ENCODE measurements at regions not wholly inside any gene's neighbourhood (a gene's known extent, or its start where the extent isn't known, plus 50 kb on each side); places are given as distances from the start of the nearest gene placed in this dataset.
"Not testable (repeated sequence)": the region's sequence is repeated elsewhere in the genome, so short reads cannot be mapped to it uniquely, and the experiment has no call there.

- Histone ChIP-seq H3K27ac (no peak overlapping the region), H3K4me1 (ENCODE audit: low read depth) (no peaks in the 10 kb centered on the region), H3K9me3 (ENCODE audit: low read depth) (peaks cover 3% of the 10 kb centered on the region), H3K36me3 (no peaks in the 10 kb centered on the region), H3K27me3 (no peaks in the 10 kb centered on the region), H3K4me3 (no peak overlapping the region)
- DNase-seq (ENCODE audit: low read depth in 1 of 2, low spot score in 1 of 2): no peak
- TF ChIP-seq CTCF (IDR thresholded peaks at IDR 0.05; ENCODE audit: low read depth, low read length): no peak
Measured at GRCh38 chr13:58949646-58950045, 1214.1 kb downstream of the DIAPH3 start.

GRCh38 chr13:58950911-58951310, 1212.8 kb downstream of the DIAPH3 start:
- Histone ChIP-seq H3K27me3 (no peaks in the 10 kb centered on the region), H3K4me3 (no peak overlapping the region), H3K27ac (no peak overlapping the region), H3K36me3 (no peaks in the 10 kb centered on the region), H3K4me1 (ENCODE audit: low read depth) (no peaks in the 10 kb centered on the region), H3K9me3 (ENCODE audit: low read depth) (peaks cover 3% of the 10 kb centered on the region)
- TF ChIP-seq CTCF (IDR thresholded peaks at IDR 0.05; ENCODE audit: low read depth, low read length): no peak
- no peak for DNase-seq (ENCODE audit: low read depth in 1 of 2, low spot score in 1 of 2)

- H3K9me3 ChIP-seq (ENCODE audit: low read depth): peaks cover 3% of the 10 kb centered on the region
- no peak overlapping the region for H3K4me3 ChIP-seq
- H3K4me1 ChIP-seq (ENCODE audit: low read depth): no peaks in the 10 kb centered on the region
- no peak for DNase-seq (ENCODE audit: low read depth in 1 of 2, low spot score in 1 of 2)
- no peak for TF ChIP-seq CTCF (IDR thresholded peaks at IDR 0.05; ENCODE audit: low read depth, low read length)
- no peak overlapping the region for H3K27ac ChIP-seq
- H3K36me3 ChIP-seq: no peaks in the 10 kb centered on the region
- H3K27me3 ChIP-seq: no peaks in the 10 kb centered on the region
Measured at GRCh38 chr13:58953638-58954037, 1210.1 kb downstream of the DIAPH3 start.

GRCh38 chr13:58955546-58956385, 1208.0 kb downstream of the DIAPH3 start:
- TF ChIP-seq CTCF (IDR thresholded peaks at IDR 0.05; ENCODE audit: low read depth, low read length): no peak
- Histone ChIP-seq H3K4me1 (ENCODE audit: low read depth) (no peaks in the 10 kb centered on the region), H3K36me3 (no peaks in the 10 kb centered on the region), H3K4me3 (no peak overlapping the region), H3K27me3 (no peaks in the 10 kb centered on the region), H3K27ac (no peak overlapping the region), H3K9me3 (ENCODE audit: low read depth) (peaks cover 3% of the 10 kb centered on the region)
- no peak for DNase-seq (ENCODE audit: low read depth in 1 of 2, low spot score in 1 of 2)

GRCh38 chr13:58958097-58958496, 1205.6 kb downstream of the DIAPH3 start:
- not testable (repeated sequence) for H3K27ac ChIP-seq; H3K9me3 ChIP-seq (ENCODE audit: low read depth); H3K4me3 ChIP-seq; DNase-seq (ENCODE audit: low read depth in 1 of 2, low spot score in 1 of 2); H3K4me1 ChIP-seq (ENCODE audit: low read depth); H3K36me3 ChIP-seq; H3K27me3 ChIP-seq

GRCh38 chr13:58960888-58961287, 1202.8 kb downstream of the DIAPH3 start:
- no peak overlapping the region for H3K4me3 ChIP-seq
- peak; percentile 17 to 19 for DNase-seq (ENCODE audit: low read depth in 1 of 2, low spot score in 1 of 2)

More at GRCh38 chr13:58960888-58961287, 1202.8 kb downstream of the DIAPH3 start:
- Histone ChIP-seq H3K9me3 (ENCODE audit: low read depth) (no peaks in the 10 kb centered on the region), H3K27ac (no peak overlapping the region), H3K27me3 (no peaks in the 10 kb centered on the region), H3K4me1 (ENCODE audit: low read depth) (no peaks in the 10 kb centered on the region), H3K36me3 (no peaks in the 10 kb centered on the region)
- TF ChIP-seq CTCF (IDR thresholded peaks at IDR 0.05; ENCODE audit: low read depth, low read length): no peak
